HG03354 (cell line): ENCODE measurements at regions not wholly inside any gene's neighbourhood (a gene's known extent, or its start where the extent isn't known, plus 50 kb on each side); places are given as distances from the start of the nearest gene placed in this dataset.

Experiments used
- ATAC-seq: cut with Tn5 transposase; IDR thresholded peaks from one replicate; pipeline ENCODE4 v1.9.1; 2021; ENCODE audit warnings: mild to moderate bottlenecking; ENCODE audit not compliant: unreplicated experiment, poor library complexity, severe bottlenecking

DNA sequence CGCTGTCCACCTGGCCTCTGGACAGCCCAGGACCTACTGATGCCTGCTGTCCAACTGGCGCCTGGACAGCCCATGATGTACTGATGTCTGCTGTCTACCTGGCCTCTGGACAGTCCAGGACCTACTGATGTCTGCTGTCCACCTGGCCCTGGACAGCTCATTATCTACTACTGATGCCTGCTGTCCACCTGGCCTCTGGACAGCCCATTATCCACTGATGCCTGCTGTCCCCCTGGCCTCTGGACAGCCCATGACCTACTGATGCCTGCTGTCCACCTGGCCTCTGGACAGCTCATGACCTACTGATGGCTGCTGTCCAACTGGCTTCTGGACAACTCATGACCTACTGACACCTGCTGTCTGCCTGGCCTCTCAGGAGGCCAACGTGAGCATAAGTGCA, 208.1 kb downstream of the TEX29 start:
- ATAC-seq = no peak

DNA sequence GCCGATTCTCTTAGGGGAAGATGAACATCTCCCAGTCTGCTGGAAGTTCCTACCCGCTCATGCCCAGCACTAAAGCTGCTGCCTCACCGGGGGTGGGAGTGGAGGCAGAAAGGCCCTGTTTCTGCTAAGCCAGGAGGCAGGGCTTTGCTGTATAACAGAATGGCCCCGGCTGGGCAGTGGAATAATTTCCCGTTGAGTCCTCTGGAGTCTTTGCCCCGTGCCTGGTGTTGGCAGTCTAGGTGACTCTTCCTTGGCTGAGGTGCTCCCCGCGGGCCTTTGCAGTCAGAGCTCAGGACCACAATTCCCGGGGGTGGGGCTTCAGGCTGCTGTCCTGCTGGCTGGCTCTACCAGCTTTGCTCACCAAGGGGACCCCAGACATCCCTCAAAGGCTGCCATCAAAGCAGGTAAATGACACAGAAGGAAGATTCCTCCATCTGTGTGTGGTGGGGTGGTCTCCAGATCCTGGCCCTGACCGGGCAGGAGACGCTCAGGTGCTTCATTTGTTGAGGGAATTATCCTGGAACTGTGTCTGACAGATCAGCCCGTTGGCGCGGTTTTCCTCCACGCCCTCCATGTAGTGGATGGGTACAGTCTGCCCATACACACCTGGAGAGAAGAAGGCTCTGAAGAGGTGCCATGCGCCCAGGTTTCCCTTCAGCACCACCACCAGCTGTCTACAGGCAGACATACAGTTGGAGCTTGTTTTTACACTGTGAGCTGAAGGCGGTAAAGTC, 209.9 kb downstream of the TEX29 start:
- no peak for ATAC-seq

- no peak for ATAC-seq
Observed at GRCh38 chr13:111531505-111531904, 211.1 kb downstream of the TEX29 start.

- ATAC-seq = no peak
Observed at GRCh38 chr13:111532111-111532510, 211.7 kb downstream of the TEX29 start.

GRCh38 chr13:111533900-111534683, 213.7 kb downstream of the TEX29 start:
- no peak for ATAC-seq

GRCh38 chr13:111534751-111535522, 214.5 kb downstream of the TEX29 start:
- no peak for ATAC-seq

GRCh38 chr13:111535523-111535811, 215.0 kb downstream of the TEX29 start:
- ATAC-seq = no peak

DNA sequence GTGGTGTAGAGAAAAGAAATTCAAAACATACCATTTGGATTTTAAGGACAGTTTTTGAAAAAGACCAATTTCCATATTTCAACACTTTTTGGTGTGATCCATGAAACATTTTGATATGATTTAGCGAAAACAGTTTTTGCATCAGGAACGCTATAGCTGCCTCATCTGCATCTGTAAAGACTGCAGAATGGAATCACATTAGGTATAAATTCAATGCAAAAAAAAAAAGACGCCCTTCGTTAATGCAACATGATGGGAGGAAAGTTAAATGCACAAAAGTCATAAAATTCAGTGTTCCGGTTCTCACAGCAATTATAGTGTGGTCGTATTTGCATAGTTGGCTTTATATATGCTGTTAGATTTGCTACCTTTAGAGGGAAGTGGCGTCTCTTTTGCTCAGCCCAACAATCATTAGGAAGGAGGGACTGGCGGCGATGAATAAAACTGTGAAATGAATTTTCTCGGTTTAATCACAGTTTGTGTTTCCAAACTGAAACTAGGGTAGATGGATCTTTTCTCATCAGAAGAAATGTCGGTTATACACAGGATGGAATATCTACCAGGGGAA, 215.7 kb downstream of the TEX29 start:
- ATAC-seq = no peak

DNA sequence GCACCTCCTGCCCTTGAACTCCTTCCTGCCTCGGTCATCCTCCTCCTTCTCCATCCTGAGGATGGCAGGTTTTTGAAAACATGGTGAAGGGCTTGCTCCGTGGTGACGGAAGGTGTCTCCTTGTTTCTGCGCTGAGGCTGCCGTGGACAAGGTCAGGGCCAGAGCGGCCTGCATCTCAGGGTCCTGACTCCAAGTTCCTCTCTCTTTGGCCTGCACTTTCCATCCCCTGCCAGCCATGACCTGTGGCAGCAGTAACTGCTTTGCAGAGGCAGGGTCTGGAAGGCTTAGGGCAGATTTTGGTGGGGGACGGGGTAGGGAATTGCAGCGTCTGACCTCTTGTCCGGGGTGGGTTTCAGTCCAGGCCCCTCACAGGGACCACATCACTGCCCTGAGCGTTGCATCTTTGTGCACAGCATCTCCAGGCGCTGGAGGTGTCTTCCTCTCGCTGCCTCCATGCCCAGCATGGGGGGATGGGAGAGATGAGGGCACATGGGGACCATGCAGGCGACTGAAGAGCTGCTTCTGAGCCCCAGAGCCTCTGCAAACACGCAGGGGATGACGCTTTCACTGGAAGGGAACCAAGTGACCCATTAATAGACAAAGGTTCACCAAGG, 216.8 kb downstream of the TEX29 start:
- ATAC-seq = no peak

GRCh38 chr13:111537843-111538499, 217.5 kb downstream of the TEX29 start:
- no peak for ATAC-seq

DNA sequence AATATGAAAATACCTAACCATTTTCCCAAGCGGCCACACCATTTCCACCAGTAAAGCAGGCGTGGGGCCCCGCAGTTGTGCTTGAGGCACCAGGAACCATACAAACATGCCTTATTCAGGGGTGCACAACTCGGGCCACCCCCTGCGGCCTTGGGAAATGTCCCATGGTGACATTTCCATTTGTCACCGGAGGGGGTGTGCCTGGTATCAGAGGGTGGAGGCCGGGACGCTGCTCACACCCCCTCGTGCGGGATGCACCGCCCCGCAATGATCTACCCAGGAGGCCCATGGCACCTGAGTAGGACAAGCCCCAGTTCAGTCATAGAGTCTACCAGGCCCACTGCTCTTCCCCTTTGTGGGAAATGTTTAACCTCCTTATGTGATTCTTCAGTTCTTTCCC, 218.8 kb downstream of the TEX29 start:
- ATAC-seq = no peak

DNA sequence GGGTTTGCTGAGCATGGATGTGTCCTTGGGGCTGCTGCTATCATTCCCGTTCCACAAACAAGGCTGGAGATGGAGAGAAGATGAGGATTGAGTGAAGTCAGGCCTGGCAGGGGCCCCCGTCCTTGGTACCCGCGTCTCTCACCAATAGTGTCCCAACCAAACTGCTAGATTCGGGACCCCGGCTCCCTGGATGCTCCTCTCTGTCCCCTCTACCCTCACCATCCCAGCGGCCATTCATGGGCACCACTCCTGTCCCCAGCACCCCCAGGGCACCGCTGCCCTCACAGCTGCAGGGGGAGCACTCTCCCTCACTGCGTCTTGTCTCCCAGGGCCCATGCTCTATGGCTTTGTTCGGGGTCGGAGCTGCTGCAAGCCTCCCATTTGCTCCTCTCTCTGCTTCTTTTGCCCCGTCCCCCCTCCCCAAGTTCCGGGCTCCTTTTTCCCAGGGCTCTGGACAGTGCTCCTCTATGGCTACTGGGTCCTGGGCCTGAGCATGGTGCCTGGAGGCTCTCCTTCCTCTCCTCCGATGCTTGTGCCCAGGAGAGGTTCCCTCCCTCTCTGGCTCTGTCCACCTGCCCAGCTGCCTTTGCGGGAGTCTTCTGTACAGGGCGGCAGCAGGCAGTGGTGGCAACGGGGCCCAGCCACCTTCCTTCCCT, 219.5 kb downstream of the TEX29 start:
- no peak for ATAC-seq

GRCh38 chr13:111540486-111540885, 220.0 kb downstream of the TEX29 start:
- no peak for ATAC-seq

DNA sequence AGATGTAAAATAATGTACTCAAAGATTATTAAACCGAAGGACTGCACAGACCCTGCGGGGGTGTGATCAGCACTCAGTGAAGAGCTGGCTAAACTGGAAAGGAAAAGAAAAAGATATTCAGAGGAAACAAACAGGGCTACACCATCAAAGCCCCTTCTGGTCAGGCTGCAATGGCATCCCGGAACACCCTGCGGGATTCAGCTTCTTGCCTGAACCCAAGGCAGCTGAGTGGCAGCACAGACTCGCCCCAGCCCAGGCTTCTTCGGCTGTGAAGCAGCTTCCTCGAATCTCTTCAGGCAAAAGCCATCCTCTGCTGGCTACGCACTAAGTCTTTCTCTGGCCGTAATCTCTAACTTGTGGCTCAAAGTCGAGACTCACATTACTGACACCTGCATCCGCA, 220.9 kb downstream of the TEX29 start:
- no peak for ATAC-seq

DNA sequence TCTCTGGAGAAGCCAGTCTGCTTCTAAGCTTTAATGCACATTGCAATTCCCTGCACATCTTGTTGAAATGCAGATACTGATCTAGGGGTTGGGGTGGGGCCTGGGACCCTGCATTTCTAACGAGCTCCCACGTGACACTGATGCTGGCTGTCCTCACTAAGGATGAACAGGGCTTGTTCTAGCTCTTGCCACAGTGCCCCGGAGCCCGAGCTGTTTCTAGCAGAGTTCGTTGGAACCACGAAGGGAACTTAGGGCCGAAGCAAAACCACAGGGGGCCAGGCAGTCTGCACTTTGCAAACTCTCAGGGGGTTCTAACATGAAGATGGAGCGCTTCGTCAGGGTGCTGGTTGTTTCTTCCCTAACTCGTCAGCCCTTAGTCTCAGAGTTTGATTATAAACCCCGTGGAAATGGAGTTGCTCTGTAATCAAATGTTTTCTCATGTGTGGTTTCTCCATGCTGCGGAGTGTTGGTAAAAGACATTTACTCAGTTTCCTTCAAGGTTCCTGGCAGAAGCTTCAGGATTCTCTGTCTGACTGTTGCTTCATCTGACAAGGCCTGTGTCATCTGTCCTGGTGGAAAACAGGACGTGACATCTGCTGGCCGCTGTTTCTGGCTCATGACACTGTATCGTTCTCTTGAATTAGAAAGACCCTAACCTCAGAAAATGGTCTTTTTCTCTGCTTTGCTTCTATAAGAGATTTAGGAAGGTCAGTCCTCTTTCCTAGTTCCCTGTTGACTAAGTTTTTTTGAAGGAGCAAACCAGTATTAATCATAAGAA, 221.5 kb downstream of the TEX29 start:
- ATAC-seq = no peak

GRCh38 chr13:111542530-111543341, 222.3 kb downstream of the TEX29 start:
- ATAC-seq = no peak

- no peak for ATAC-seq
Observed at GRCh38 chr13:111546921-111547675, 226.7 kb downstream of the TEX29 start.
